ENCODE measurements at regions not wholly inside any gene's neighbourhood (a gene's known extent, or its start where the extent isn't known, plus 50 kb on each side); places are given as distances from the start of the nearest gene placed in this dataset.

DNA sequence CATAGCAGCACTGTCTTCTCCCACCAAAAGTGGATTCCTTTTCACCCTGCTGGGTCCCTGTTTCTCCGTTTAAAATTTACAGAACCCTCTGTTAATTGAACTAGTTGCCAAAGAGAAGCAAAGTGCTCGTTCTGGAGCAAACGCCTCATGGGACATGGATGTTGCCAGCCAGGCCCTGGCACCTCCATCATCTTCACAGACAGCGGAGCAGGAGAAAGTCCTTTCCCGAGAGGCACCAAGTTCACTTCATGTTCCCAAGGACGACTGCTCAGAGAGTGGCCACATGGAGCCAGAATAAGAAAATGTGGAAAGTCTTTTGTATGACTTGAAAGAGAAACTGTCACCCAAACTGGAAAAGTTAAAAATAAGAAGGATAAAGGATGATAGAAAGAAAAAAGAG is 151.5 kb downstream of the SOX1 start:
- intact Hi-C loops (cut with micrococcal nuclease) = no loop called here
- no peak for DNase-seq (ENCODE audit: low read depth, low spot score)
- ChIA-PET RAD21 (ENCODE audit: low non-redundant PET in 1 of 2, low total read pairs in 2 of 2, uncharacterized antibody in 2 of 2, unreplicated experiment in 2 of 2) (no interaction called here), POLR2A (no interaction called here), CTCF (no interaction called here)
- Histone ChIP-seq H3K9me3 (ENCODE audit: control insufficient read depth in 1 of 2, insufficient read depth in 1 of 2, low read depth in 1 of 2, low read length in 2 of 2) (no peaks in the 10 kb centered on the region), H3K9me2 (ENCODE audit: insufficient read depth) (no peaks in the 10 kb centered on the region), H3K27ac (ENCODE audit: low read depth, low read length) (no peak overlapping the region), H2AFZ (ENCODE audit: low read depth, low read length, poor library complexity, severe bottlenecking) (no peak overlapping the region), H3K4me1 (ENCODE audit: control insufficient read depth in 1 of 2, insufficient read depth in 2 of 2, low read length in 2 of 2) (no peaks in the 10 kb centered on the region), H3K4me3 (replicated peaks in 1 of 2; ENCODE audit: low read depth in 1 of 2, low read length in 2 of 2) (no peak overlapping the region), H3K27me3 (ENCODE audit: insufficient read depth, low read length) (peaks cover 38% of the 10 kb centered on the region), H4K20me1 (ENCODE audit: insufficient read depth) (no peaks in the 10 kb centered on the region), H3K9ac (ENCODE audit: low read length) (no peak overlapping the region), H3K79me2 (ENCODE audit: insufficient read depth, low read length) (no peaks in the 10 kb centered on the region), H3K4me2 (ENCODE audit: low read length) (no peak overlapping the region), H3K36me3 (ENCODE audit: control insufficient read depth in 1 of 2, insufficient read depth in 2 of 2, low read length in 2 of 2) (no peaks in the 10 kb centered on the region)
- no peak for ATAC-seq
- BruUV-seq (replicated peaks) = no TSS peak
- TF ChIP-seq EZH2phosphoT487 (IDR thresholded peaks at IDR 0.05; ENCODE audit: borderline replicate concordance) = no peak
- TF ChIP-seq POLR2A (IDR thresholded peaks at IDR 0.05; ENCODE audit: borderline replicate concordance, extremely low read depth, insufficient read depth, insufficient read length) = no peak
- no peak for TF ChIP-seq SIN3A (IDR thresholded peaks at IDR 0.05; ENCODE audit: low read depth)
- no peak for TF ChIP-seq POLR2AphosphoS5 (IDR thresholded peaks at IDR 0.05; ENCODE audit: low read depth, low read length)
- no peak for TF ChIP-seq EZH2 (IDR thresholded peaks at IDR 0.05)
- TF ChIP-seq EGR1 (IDR thresholded peaks at IDR 0.05; ENCODE audit: low read depth) = no peak
- no peak for TF ChIP-seq CBX3 (IDR thresholded peaks at IDR 0.05; ENCODE audit: low read depth)
- TF ChIP-seq SP1 (IDR thresholded peaks at IDR 0.05; ENCODE audit: low read depth) = no peak
- TF ChIP-seq YY1 (IDR thresholded peaks at IDR 0.05; ENCODE audit: extremely low read depth, insufficient replicate concordance, low read depth, low read length) = no peak
- TF ChIP-seq, protein P1, sequence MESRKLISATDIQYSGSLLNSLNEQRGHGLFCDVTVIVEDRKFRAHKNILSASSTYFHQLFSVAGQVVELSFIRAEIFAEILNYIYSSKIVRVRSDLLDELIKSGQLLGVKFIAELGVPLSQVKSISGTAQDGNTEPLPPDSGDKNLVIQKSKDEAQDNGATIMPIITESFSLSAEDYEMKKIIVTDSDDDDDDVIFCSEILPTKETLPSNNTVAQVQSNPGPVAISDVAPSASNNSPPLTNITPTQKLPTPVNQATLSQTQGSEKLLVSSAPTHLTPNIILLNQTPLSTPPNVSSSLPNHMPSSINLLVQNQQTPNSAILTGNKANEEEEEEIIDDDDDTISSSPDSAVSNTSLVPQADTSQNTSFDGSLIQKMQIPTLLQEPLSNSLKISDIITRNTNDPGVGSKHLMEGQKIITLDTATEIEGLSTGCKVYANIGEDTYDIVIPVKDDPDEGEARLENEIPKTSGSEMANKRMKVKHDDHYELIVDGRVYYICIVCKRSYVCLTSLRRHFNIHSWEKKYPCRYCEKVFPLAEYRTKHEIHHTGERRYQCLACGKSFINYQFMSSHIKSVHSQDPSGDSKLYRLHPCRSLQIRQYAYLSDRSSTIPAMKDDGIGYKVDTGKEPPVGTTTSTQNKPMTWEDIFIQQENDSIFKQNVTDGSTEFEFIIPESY (IDR thresholded peaks at IDR 0.05; ENCODE audit: extremely low read depth, insufficient replicate concordance, low read length) = no peak
- TF ChIP-seq, protein P2, sequence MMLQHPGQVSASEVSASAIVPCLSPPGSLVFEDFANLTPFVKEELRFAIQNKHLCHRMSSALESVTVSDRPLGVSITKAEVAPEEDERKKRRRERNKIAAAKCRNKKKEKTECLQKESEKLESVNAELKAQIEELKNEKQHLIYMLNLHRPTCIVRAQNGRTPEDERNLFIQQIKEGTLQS (IDR thresholded peaks at IDR 0.05) = no peak
- no peak for TF ChIP-seq ELF1 (IDR thresholded peaks at IDR 0.05; ENCODE audit: borderline replicate concordance, low read depth)
- TF ChIP-seq RAD21 (IDR thresholded peaks at IDR 0.05; ENCODE audit: low read depth) = no peak
- TF ChIP-seq, protein P3, sequence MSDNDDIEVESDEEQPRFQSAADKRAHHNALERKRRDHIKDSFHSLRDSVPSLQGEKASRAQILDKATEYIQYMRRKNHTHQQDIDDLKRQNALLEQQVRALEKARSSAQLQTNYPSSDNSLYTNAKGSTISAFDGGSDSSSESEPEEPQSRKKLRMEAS (IDR thresholded peaks at IDR 0.05) = no peak
